PC-3 (cell line): ENCODE measurements at regions not wholly inside any gene's neighbourhood (a gene's known extent, or its start where the extent isn't known, plus 50 kb on each side); places are given as distances from the start of the nearest gene placed in this dataset.

Source experiments
- EZH2 ChIP-seq: fragments of 300-600 bp; sonication (generic); IDR thresholded peaks from one replicate; pipeline ENCODE4 v1.6.1; 2017; ENCODE audit warnings: antibody characterized with exemption, mild to moderate bottlenecking, low read length; ENCODE audit not compliant: unreplicated experiment
- EZH2phosphoT487 ChIP-seq: fragments of 300-600 bp; sonication (generic); IDR thresholded peaks from 2 replicates; pipeline ENCODE4 v1.6.1; 2018; ENCODE audit warnings: mild to moderate bottlenecking, antibody characterized with exemption, low read length, borderline replicate concordance
- TF ChIP-seq, protein P1 (sequence below): fragments of 300-600 bp; sonication (generic); conservative IDR thresholded peaks from 2 replicates; pipeline ENCODE4 v1.5.1; 2017; ENCODE audit warnings: antibody characterized with exemption, low read depth, mild to moderate bottlenecking, low read length

DNA sequence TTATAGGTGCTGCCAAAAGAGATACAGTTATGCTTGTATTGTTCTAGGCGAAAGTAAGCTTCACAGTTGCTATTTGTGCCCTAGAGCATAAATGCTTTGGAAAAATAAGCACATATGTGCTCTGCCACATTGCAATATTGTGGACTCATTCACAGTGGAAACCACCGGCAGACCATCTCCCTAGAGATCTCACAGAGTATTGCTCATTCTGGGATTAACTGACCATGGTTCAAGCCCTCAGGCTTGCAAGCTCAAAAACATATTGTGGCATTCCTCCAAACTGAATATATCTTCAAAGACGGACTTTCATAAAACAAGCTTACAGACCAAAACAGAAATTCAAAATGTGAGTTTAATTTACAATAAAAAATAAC, 158.2 kb upstream of the CCDC150 start:
- TF ChIP-seq, protein P1, sequence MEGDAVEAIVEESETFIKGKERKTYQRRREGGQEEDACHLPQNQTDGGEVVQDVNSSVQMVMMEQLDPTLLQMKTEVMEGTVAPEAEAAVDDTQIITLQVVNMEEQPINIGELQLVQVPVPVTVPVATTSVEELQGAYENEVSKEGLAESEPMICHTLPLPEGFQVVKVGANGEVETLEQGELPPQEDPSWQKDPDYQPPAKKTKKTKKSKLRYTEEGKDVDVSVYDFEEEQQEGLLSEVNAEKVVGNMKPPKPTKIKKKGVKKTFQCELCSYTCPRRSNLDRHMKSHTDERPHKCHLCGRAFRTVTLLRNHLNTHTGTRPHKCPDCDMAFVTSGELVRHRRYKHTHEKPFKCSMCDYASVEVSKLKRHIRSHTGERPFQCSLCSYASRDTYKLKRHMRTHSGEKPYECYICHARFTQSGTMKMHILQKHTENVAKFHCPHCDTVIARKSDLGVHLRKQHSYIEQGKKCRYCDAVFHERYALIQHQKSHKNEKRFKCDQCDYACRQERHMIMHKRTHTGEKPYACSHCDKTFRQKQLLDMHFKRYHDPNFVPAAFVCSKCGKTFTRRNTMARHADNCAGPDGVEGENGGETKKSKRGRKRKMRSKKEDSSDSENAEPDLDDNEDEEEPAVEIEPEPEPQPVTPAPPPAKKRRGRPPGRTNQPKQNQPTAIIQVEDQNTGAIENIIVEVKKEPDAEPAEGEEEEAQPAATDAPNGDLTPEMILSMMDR, result no peak
- TF ChIP-seq EZH2, result no peak
- no peak for TF ChIP-seq EZH2phosphoT487
